IMR-90 (cell line): ENCODE measurements at regions not wholly inside any gene's neighbourhood (a gene's known extent, or its start where the extent isn't known, plus 50 kb on each side); places are given as distances from the start of the nearest gene placed in this dataset.

Source experiments
- ATAC-seq: fragments of 200-7000 bp; cut with Tn5 transposase; 2 replicates; pipeline ENCODE4 v1.9.1; 2020; ENCODE audit warnings: low read depth, mild to moderate bottlenecking, moderate library complexity
- BruUV-seq: library from RNA; stranded (reverse); fragments of 400-500 nt; replicated peaks from 2 replicates; lab custom pipeline; 2021; lab: Mats Ljungman, UMichigan
- CTCF ChIA-PET: fragments of 300-600 bp; formaldehyde crosslinking; extraction: SDS; loops from one replicate; lab custom pipeline; 2021; ENCODE audit warnings: antibody characterized with exemption; lab: Yijun Ruan, JAX
- POLR2A ChIA-PET: fragments of 300-600 bp; sonication (Branson Sonifier 250); formaldehyde crosslinking; loops from one replicate; lab custom pipeline; 2022; ENCODE audit warnings: antibody characterized with exemption; ENCODE audit not compliant: unreplicated experiment; lab: Charles Lee
- DNase-seq: peaks from one replicate; pipeline ENCODE4 v3.0.0; 2013
- H2AFZ ChIP-seq: replicated peaks from 2 replicates; pipeline ENCODE3; 2013; ENCODE audit warnings: low read length, mild to moderate bottlenecking; ENCODE audit not compliant: poor library complexity
- H2AK5ac ChIP-seq: 2 replicates; pipeline ENCODE4 v1.6.1; 2013; ENCODE audit warnings: low read depth, low read length, inconsistent platforms
- H2AK9ac ChIP-seq: replicated peaks from 2 replicates; pipeline ENCODE3; 2013; ENCODE audit warnings: mild to moderate bottlenecking, low read depth, low read length, moderate library complexity; ENCODE audit not compliant: poor library complexity
- H2BK120ac ChIP-seq: 2 replicates; pipeline ENCODE4 v1.6.1; 2013; ENCODE audit warnings: low read depth, low read length, inconsistent platforms
- H2BK15ac ChIP-seq: 3 replicates; pipeline ENCODE4 v1.6.1; 2013; ENCODE audit warnings: low read depth, low read length, inconsistent platforms
- H2BK20ac ChIP-seq: 2 replicates; pipeline ENCODE4 v1.6.1; 2013; ENCODE audit warnings: low read depth, mild to moderate bottlenecking, inconsistent platforms, low read length, moderate library complexity
- H2BK5ac ChIP-seq: 2 replicates; pipeline ENCODE4 v1.6.1; 2013; ENCODE audit warnings: mild to moderate bottlenecking, low read depth, low read length, inconsistent platforms; ENCODE audit not compliant: poor library complexity, severe bottlenecking
- H3K14ac ChIP-seq: replicated peaks from 2 replicates; pipeline ENCODE4 v1.6.1; 2013; ENCODE audit warnings: low read depth, low read length, inconsistent platforms
- H3K18ac ChIP-seq: 2 replicates; pipeline ENCODE4 v1.6.1; 2013; ENCODE audit warnings: low read depth, low read length, control low read depth
- H3K23ac ChIP-seq: 2 replicates; pipeline ENCODE4 v1.6.1; 2013; ENCODE audit warnings: low read depth, low read length, inconsistent platforms
- H3K27ac ChIP-seq: 2 replicates; pipeline ENCODE4 v1.5.1; 2013; ENCODE audit warnings: mild to moderate bottlenecking, control low read depth, low read length; ENCODE audit not compliant: insufficient read depth
- H3K27me3 ChIP-seq: 2 replicates; pipeline ENCODE4 v1.6.1; 2013; ENCODE audit warnings: low read length; ENCODE audit not compliant: control insufficient read depth, insufficient read depth
- H3K36me3 ChIP-seq: 2 replicates; pipeline ENCODE4 v1.6.1; 2013; ENCODE audit warnings: low read length, mixed read lengths; ENCODE audit not compliant: control insufficient read depth, insufficient read depth
- H3K4ac ChIP-seq: 2 replicates; pipeline ENCODE4 v1.6.1; 2013; ENCODE audit warnings: low read depth, low read length, inconsistent platforms
- H3K4me1 ChIP-seq: 2 replicates; pipeline ENCODE4 v1.6.1; 2013; ENCODE audit warnings: low read length, mixed read lengths; ENCODE audit not compliant: control insufficient read depth, insufficient read depth
- H3K4me2 ChIP-seq: 2 replicates; pipeline ENCODE4 v1.6.1; 2013; ENCODE audit warnings: low read depth, mild to moderate bottlenecking, control low read depth, low read length, moderate library complexity
- H3K4me3 ChIP-seq: 2 replicates; pipeline ENCODE4 v1.5.1; 2013; ENCODE audit warnings: low read depth, mild to moderate bottlenecking, control low read depth, low read length, moderate library complexity; ENCODE audit not compliant: insufficient read depth
- H3K56ac ChIP-seq: 2 replicates; pipeline ENCODE4 v1.6.1; 2013; ENCODE audit warnings: low read length, inconsistent platforms; ENCODE audit not compliant: insufficient read depth; ENCODE audit errors: extremely low read depth
- H3K79me1 ChIP-seq, 2 experiments: 2 replicates each; pipeline ENCODE4 v1.6.1; 2013; ENCODE audit warnings: low read length in 2 of 2, inconsistent platforms in 1 of 2, low read depth in 1 of 2
- H3K9ac ChIP-seq: 2 replicates; pipeline ENCODE4 v1.6.1; 2013; ENCODE audit warnings: low read depth, low read length, control low read depth
- H3K9me1 ChIP-seq: 2 replicates; pipeline ENCODE4 v1.6.1; 2013; ENCODE audit warnings: low read length, inconsistent platforms; ENCODE audit not compliant: insufficient read depth
- H3K9me3 ChIP-seq: 2 replicates; pipeline ENCODE4 v1.6.1; 2013; ENCODE audit warnings: low read length; ENCODE audit not compliant: control insufficient read depth, insufficient read depth
- H4K20me1 ChIP-seq: 2 replicates; pipeline ENCODE4 v1.6.1; 2013; ENCODE audit warnings: low read length, inconsistent platforms; ENCODE audit not compliant: insufficient read depth
- H4K5ac ChIP-seq: 2 replicates; pipeline ENCODE4 v1.6.1; 2013; ENCODE audit warnings: mild to moderate bottlenecking, low read depth, low read length, control low read depth
- H4K8ac ChIP-seq, 2 experiments: 2 replicates each; pipeline ENCODE4 v1.6.1; 2013; ENCODE audit warnings: low read depth in 2 of 2, low read length in 2 of 2, control low read depth in 1 of 2, inconsistent platforms in 1 of 2
- H4K91ac ChIP-seq: 2 replicates; pipeline ENCODE4 v1.6.1; 2013; ENCODE audit warnings: low read depth, low read length, inconsistent platforms; ENCODE audit not compliant: insufficient read depth
- MAFK ChIP-seq: IDR thresholded peaks from 2 replicates; pipeline ENCODE4 v1.6.1; 2012; ENCODE audit warnings: low read depth, low read length, improper control_type of control experiment
- MAZ ChIP-seq: IDR thresholded peaks from 2 replicates; pipeline ENCODE4 v1.6.1; 2012; ENCODE audit warnings: low read depth, mild to moderate bottlenecking, low read length, improper control_type of control experiment, moderate library complexity, borderline replicate concordance
- WGBS, 2 experiments: methylation state at CpG; one replicate each; pipeline versions ENCODE4 v1.1.5 to v1.1.7; 2013; ENCODE audit warnings: missing lambda C conversion rate in 2 of 2; ENCODE audit not compliant: insufficient read length in 1 of 2; ENCODE audit errors: extremely low coverage in 2 of 2; 5-methylcytosine and 5-hydroxymethylcytosine counted together
- dilution Hi-C: fragments of 300-500 bp; cut with HindIII; formaldehyde crosslinking; loops from one replicate; pipeline ENCODE4 v1.14.3; 2018; ENCODE audit warnings: low sequenced_read_pairs; ENCODE audit not compliant: unreplicated experiment
- in situ Hi-C: fragments of 300-500 bp; cut with MboI; formaldehyde crosslinking; loops from 3 replicates; pipeline ENCODE4 v1.14.3; 2019; ENCODE audit warnings: low sequenced_read_pairs, inconsistent platforms, mixed read lengths
- intact Hi-C: fragments of 100-400 bp; cut with micrococcal nuclease; formaldehyde crosslinking; loops from 2 replicates; pipeline ENCODE4 v1.10.0; 2022

- Histone ChIP-seq H2BK5ac (no peak overlapping the region), H3K18ac (no peak overlapping the region), H3K27ac (no peak overlapping the region), H4K91ac (no peak overlapping the region), H3K4me2 (no peak overlapping the region), H2BK120ac (no peak overlapping the region), H4K8ac (no peak overlapping the region), H2AK5ac (no peak overlapping the region), H4K5ac (no peak overlapping the region), H3K36me3 (no peaks in the 10 kb centered on the region), H4K20me1 (no peaks in the 10 kb centered on the region), H3K4me1 (no peaks in the 10 kb centered on the region), H2BK20ac (no peak overlapping the region), H3K9ac (no peak overlapping the region), H3K4me3 (no peak overlapping the region), H3K4ac (no peak overlapping the region), H2BK15ac (no peak overlapping the region), H3K9me1 (no peaks in the 10 kb centered on the region), H2AK9ac (no peak overlapping the region), H3K23ac (no peak overlapping the region), H3K9me3 (no peaks in the 10 kb centered on the region), H3K79me1 (no peaks in the 10 kb centered on the region), H2AFZ (no peak overlapping the region), H3K56ac (no peak overlapping the region), H3K14ac (no peak overlapping the region), H3K27me3 (peaks cover 4% of the 10 kb centered on the region)
- intact Hi-C loops = no loop called here
- POLR2A ChIA-PET = no interaction called here
- TF ChIP-seq MAZ (no peak), MAFK (peak; percentile 24; the same call in 1 of the 2 replicates)
- ATAC-seq (no peak), DNase-seq (no peak)
- dilution Hi-C loops = no loop called here
- no TSS peak for BruUV-seq
- in situ Hi-C loops = no loop called here
- CTCF ChIA-PET = no interaction called here
- 67% methylated on average over 1 of the region's 3 CpGs; no CpG with 5 or more reads in 1 of the 2 experiments for WGBS, 2 experiments
Measured at GRCh38 chr13:99723878-99724277, 222.6 kb downstream of the TM9SF2 start.
